ENCODE measurements at regions not wholly inside any gene's neighbourhood (a gene's known extent, or its start where the extent isn't known, plus 50 kb on each side); places are given as distances from the start of the nearest gene placed in this dataset.

DNA sequence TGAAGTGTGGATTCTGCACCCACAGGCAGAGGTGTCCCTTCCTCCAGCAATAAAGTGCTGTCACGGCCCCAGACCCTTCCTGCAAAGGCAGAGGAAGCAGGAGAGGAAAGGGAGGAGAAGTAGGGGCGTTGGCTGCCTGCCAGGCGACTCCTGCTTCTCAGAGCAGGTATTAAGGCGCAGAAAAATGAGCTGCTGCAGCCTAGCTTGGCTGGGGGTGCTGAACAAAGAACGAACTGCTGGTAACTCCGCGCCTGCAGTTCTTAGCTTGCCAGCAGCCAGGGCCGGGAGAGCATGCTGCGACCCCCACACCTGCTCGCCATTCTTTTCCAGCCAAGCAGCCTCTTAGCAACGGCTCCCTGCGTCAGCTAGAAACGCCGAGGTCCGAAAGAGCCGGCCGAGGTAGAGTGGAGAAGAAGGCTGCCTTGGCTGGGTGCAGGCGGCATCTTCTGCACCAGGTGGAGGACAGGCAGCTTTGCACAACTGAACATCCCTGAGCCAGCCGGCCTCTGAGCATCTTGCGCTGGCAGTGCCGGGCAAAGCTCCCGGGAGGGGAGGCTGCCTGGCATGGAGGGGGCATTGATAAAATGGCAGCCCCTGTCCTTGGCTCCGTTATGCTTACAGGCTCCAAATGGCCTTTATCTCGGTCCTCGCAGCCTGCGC, 296.0 kb downstream of the MEX3B start:
- Histone ChIP-seq H3K9me3 (ENCODE audit: low read length) (no peaks in the 10 kb centered on the region), H3K4me3 (ENCODE audit: low read length) (no peak overlapping the region), H3K79me2 (ENCODE audit: low read length) (no peaks in the 10 kb centered on the region), H3K27ac (ENCODE audit: low read length) (no peak overlapping the region), H3K27me3 (ENCODE audit: low read length) (0 out of 2 replicates have a peak, but pooled peaks cover 3% of the 10 kb centered on the region), H3K4me1 (ENCODE audit: low read length) (no peaks in the 10 kb centered on the region), H3K9me2 (replicated peaks; ENCODE audit: insufficient read depth, low read length) (no peaks in the 10 kb centered on the region), H2AFZ (ENCODE audit: low read length) (no peak overlapping the region), H3K4me2 (ENCODE audit: low read depth, low read length, poor library complexity, severe bottlenecking) (no peak overlapping the region), H4K20me1 (ENCODE audit: insufficient read depth, low read depth, low read length) (no peaks in the 10 kb centered on the region), H3K36me3 (ENCODE audit: insufficient read depth, low read length) (no peaks in the 10 kb centered on the region), H3K9ac (ENCODE audit: low read length) (no peak overlapping the region)
- no peak for DNase-seq

- Histone ChIP-seq H3K9ac (ENCODE audit: low read length) (no peak overlapping the region), H3K79me2 (ENCODE audit: low read length) (no peaks in the 10 kb centered on the region), H2AFZ (ENCODE audit: low read length) (no peak overlapping the region), H3K27ac (ENCODE audit: low read length) (no peak overlapping the region), H3K4me2 (ENCODE audit: low read depth, low read length, poor library complexity, severe bottlenecking) (no peak overlapping the region), H3K36me3 (ENCODE audit: insufficient read depth, low read length) (no peaks in the 10 kb centered on the region), H4K20me1 (ENCODE audit: insufficient read depth, low read depth, low read length) (no peaks in the 10 kb centered on the region), H3K9me2 (replicated peaks; ENCODE audit: insufficient read depth, low read length) (no peaks in the 10 kb centered on the region), H3K27me3 (ENCODE audit: low read length) (0 out of 2 replicates have a peak, but pooled peaks cover 3% of the 10 kb centered on the region), H3K4me3 (ENCODE audit: low read length) (no peak overlapping the region), H3K4me1 (ENCODE audit: low read length) (no peaks in the 10 kb centered on the region), H3K9me3 (ENCODE audit: low read length) (no peaks in the 10 kb centered on the region)
- no peak for DNase-seq
Measured at GRCh38 chr15:81747482-81747881, 298.3 kb downstream of the MEX3B start.

- DNase-seq: no peak
- no peaks in the 10 kb centered on the region for H4K20me1 ChIP-seq (ENCODE audit: insufficient read depth, low read depth, low read length)
- H3K4me3 ChIP-seq (ENCODE audit: low read length): no peak overlapping the region
Measured at GRCh38 chr15:81747026-81747425, 298.8 kb downstream of the MEX3B start.

GRCh38 chr15:81744364-81744763, 301.5 kb downstream of the MEX3B start:
- Histone ChIP-seq H3K4me2 (ENCODE audit: low read depth, low read length, poor library complexity, severe bottlenecking) (no peak overlapping the region), H3K4me3 (ENCODE audit: low read length) (no peak overlapping the region), H3K9me3 (ENCODE audit: low read length) (no peaks in the 10 kb centered on the region), H3K79me2 (ENCODE audit: low read length) (no peaks in the 10 kb centered on the region), H3K4me1 (ENCODE audit: low read length) (no peaks in the 10 kb centered on the region), H2AFZ (ENCODE audit: low read length) (no peak overlapping the region), H4K20me1 (ENCODE audit: insufficient read depth, low read depth, low read length) (no peaks in the 10 kb centered on the region), H3K36me3 (ENCODE audit: insufficient read depth, low read length) (no peaks in the 10 kb centered on the region), H3K9ac (ENCODE audit: low read length) (no peak overlapping the region), H3K27me3 (ENCODE audit: low read length) (0 out of 2 replicates have a peak, but pooled peaks cover 3% of the 10 kb centered on the region), H3K27ac (ENCODE audit: low read length) (no peak overlapping the region), H3K9me2 (replicated peaks; ENCODE audit: insufficient read depth, low read length) (no peaks in the 10 kb centered on the region)
- DNase-seq: no peak

More at GRCh38 chr15:81747026-81747425, 298.8 kb downstream of the MEX3B start:
- Histone ChIP-seq H3K79me2 (ENCODE audit: low read length) (no peaks in the 10 kb centered on the region), H3K9me2 (replicated peaks; ENCODE audit: insufficient read depth, low read length) (no peaks in the 10 kb centered on the region), H2AFZ (ENCODE audit: low read length) (no peak overlapping the region), H3K4me2 (ENCODE audit: low read depth, low read length, poor library complexity, severe bottlenecking) (no peak overlapping the region), H3K27me3 (ENCODE audit: low read length) (0 out of 2 replicates have a peak, but pooled peaks cover 3% of the 10 kb centered on the region), H3K9ac (ENCODE audit: low read length) (no peak overlapping the region), H3K9me3 (ENCODE audit: low read length) (no peaks in the 10 kb centered on the region), H3K4me1 (ENCODE audit: low read length) (no peaks in the 10 kb centered on the region), H3K27ac (ENCODE audit: low read length) (no peak overlapping the region), H3K36me3 (ENCODE audit: insufficient read depth, low read length) (no peaks in the 10 kb centered on the region)

DNA sequence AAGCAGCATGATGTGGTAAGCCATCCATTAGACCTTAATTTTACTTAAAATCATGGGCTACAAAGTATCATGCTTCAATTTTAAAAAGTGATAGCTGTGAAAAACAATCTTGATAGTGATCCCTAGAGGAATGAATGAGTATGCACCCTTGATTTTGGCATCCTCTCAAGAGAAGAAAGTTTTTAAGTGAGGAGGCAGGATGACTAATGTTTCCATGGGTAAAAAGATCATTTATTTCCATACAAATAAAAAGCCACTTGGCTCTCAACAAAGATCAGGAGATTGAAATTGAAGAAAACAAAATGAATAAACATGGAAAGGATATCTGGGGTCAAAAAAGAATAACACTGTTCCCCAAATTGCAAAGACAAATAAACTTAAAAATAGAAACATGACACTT, 305.4 kb downstream of the MEX3B start:
- H3K4me3 ChIP-seq (ENCODE audit: low read length): no peak overlapping the region
- H2AFZ ChIP-seq (ENCODE audit: low read length): no peak overlapping the region
- H3K9me3 ChIP-seq (ENCODE audit: low read length): no peaks in the 10 kb centered on the region
- DNase-seq: no peak
- H3K79me2 ChIP-seq (ENCODE audit: low read length): no peaks in the 10 kb centered on the region
- H4K20me1 ChIP-seq (ENCODE audit: insufficient read depth, low read depth, low read length): no peaks in the 10 kb centered on the region
- H3K4me1 ChIP-seq (ENCODE audit: low read length): no peaks in the 10 kb centered on the region
- no peak overlapping the region for H3K4me2 ChIP-seq (ENCODE audit: low read depth, low read length, poor library complexity, severe bottlenecking)
- no peaks in the 10 kb centered on the region for H3K9me2 ChIP-seq (replicated peaks; ENCODE audit: insufficient read depth, low read length)
- H3K9ac ChIP-seq (ENCODE audit: low read length): no peak overlapping the region
- H3K36me3 ChIP-seq (ENCODE audit: insufficient read depth, low read length): no peaks in the 10 kb centered on the region
- H3K27me3 ChIP-seq (ENCODE audit: low read length): no peaks in the 10 kb centered on the region
- no peak overlapping the region for H3K27ac ChIP-seq (ENCODE audit: low read length)

GRCh38 chr15:81729340-81729739, 316.5 kb downstream of the MEX3B start:
- no peaks in the 10 kb centered on the region for H3K9me2 ChIP-seq (replicated peaks; ENCODE audit: insufficient read depth, low read length)
- no peak overlapping the region for H2AFZ ChIP-seq (ENCODE audit: low read length)
- no peak overlapping the region for H3K27ac ChIP-seq (ENCODE audit: low read length)
- DNase-seq: no peak
- no peaks in the 10 kb centered on the region for H3K4me1 ChIP-seq (ENCODE audit: low read length)
- no peaks in the 10 kb centered on the region; the same call in 1 of the 2 replicates for H3K9me3 ChIP-seq (ENCODE audit: low read length)
- no peak overlapping the region for H3K4me3 ChIP-seq (ENCODE audit: low read length)
- H3K4me2 ChIP-seq (ENCODE audit: low read depth, low read length, poor library complexity, severe bottlenecking): no peak overlapping the region
- no peaks in the 10 kb centered on the region for H4K20me1 ChIP-seq (ENCODE audit: insufficient read depth, low read depth, low read length)
- no peaks in the 10 kb centered on the region for H3K27me3 ChIP-seq (ENCODE audit: low read length)
- H3K36me3 ChIP-seq (ENCODE audit: insufficient read depth, low read length): no peaks in the 10 kb centered on the region
- no peak overlapping the region for H3K9ac ChIP-seq (ENCODE audit: low read length)
- H3K79me2 ChIP-seq (ENCODE audit: low read length): no peaks in the 10 kb centered on the region

GRCh38 chr15:81728726-81729125, 317.1 kb downstream of the MEX3B start:
- Histone ChIP-seq H3K27ac (ENCODE audit: low read length) (no peak overlapping the region), H3K4me1 (ENCODE audit: low read length) (no peaks in the 10 kb centered on the region)

DNA sequence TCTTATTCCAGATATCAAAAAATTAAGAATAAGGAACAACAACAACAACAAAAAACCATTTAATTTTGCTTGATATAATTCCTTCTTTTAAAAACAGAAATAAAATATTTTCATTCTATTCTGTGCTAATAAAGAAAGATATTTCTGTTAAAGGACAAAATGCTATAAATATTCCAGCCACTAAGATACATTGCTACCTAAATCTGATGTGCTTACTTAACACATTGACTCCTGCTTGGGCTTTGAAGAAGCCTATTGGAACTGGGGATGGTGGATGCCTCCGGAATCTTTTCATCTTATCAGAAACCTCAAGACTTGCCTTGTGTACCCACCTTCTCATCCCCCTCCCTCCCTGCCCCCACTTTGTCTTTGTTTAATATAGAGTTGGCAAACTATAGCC, 320.2 kb downstream of the MEX3B start:
- no peak overlapping the region for H3K4me2 ChIP-seq (ENCODE audit: low read depth, low read length, poor library complexity, severe bottlenecking)
- no peaks in the 10 kb centered on the region for H3K36me3 ChIP-seq (ENCODE audit: insufficient read depth, low read length)
- no peaks in the 10 kb centered on the region for H3K9me2 ChIP-seq (replicated peaks; ENCODE audit: insufficient read depth, low read length)
- DNase-seq: no peak
- no peak overlapping the region for H3K4me3 ChIP-seq (ENCODE audit: low read length)
- H3K27ac ChIP-seq (ENCODE audit: low read length): no peak overlapping the region
- no peaks in the 10 kb centered on the region for H3K79me2 ChIP-seq (ENCODE audit: low read length)
- H4K20me1 ChIP-seq (ENCODE audit: insufficient read depth, low read depth, low read length): no peaks in the 10 kb centered on the region
- no peak overlapping the region for H3K9ac ChIP-seq (ENCODE audit: low read length)
- no peaks in the 10 kb centered on the region for H3K27me3 ChIP-seq (ENCODE audit: low read length)
- H3K4me1 ChIP-seq (ENCODE audit: low read length): no peaks in the 10 kb centered on the region
- H3K9me3 ChIP-seq (ENCODE audit: low read length): no peaks in the 10 kb centered on the region; the same call in 1 of the 2 replicates
- no peak overlapping the region for H2AFZ ChIP-seq (ENCODE audit: low read length)

More at GRCh38 chr15:81728726-81729125, 317.1 kb downstream of the MEX3B start:
- Histone ChIP-seq H4K20me1 (ENCODE audit: insufficient read depth, low read depth, low read length) (no peaks in the 10 kb centered on the region), H2AFZ (ENCODE audit: low read length) (no peak overlapping the region), H3K4me3 (ENCODE audit: low read length) (no peak overlapping the region), H3K9me2 (replicated peaks; ENCODE audit: insufficient read depth, low read length) (no peaks in the 10 kb centered on the region), H3K36me3 (ENCODE audit: insufficient read depth, low read length) (no peaks in the 10 kb centered on the region), H3K9me3 (ENCODE audit: low read length) (no peaks in the 10 kb centered on the region; the same call in 1 of the 2 replicates), H3K27me3 (ENCODE audit: low read length) (no peaks in the 10 kb centered on the region), H3K79me2 (ENCODE audit: low read length) (no peaks in the 10 kb centered on the region), H3K4me2 (ENCODE audit: low read depth, low read length, poor library complexity, severe bottlenecking) (no peak overlapping the region), H3K9ac (ENCODE audit: low read length) (no peak overlapping the region)
- no peak for DNase-seq
